Transverse colon (tissue), 4 donors: ENCODE measurements at regions not wholly inside any gene's neighbourhood (a gene's known extent, or its start where the extent isn't known, plus 50 kb on each side); places are given as distances from the start of the nearest gene placed in this dataset.

Source experiments
- DNase-seq: peaks from one replicate; pipeline ENCODE4 v3.0.0-alpha.2; 2019
- H3K27ac ChIP-seq, 4 donors: fragments of 200-600 bp; sonication (generic); 2 replicates each; pipeline ENCODE4 v1.5.1; 2016 to 2018; ENCODE audit warnings: inconsistent platforms in 4 of 4
- H3K27me3 ChIP-seq: fragments of 200-600 bp; sonication (generic); 2 replicates; pipeline ENCODE4 v1.5.1; 2017; ENCODE audit warnings: inconsistent platforms
- H3K36me3 ChIP-seq, 4 donors: fragments of 200-600 bp; sonication (generic); 2 replicates each; pipeline ENCODE4 v1.5.1; 2017 to 2019; ENCODE audit warnings: inconsistent platforms in 4 of 4
- H3K4me1 ChIP-seq, 4 donors: fragments of 200-600 bp; sonication (generic); 2 replicates each; pipeline ENCODE4 v1.5.1; 2017 to 2020; ENCODE audit warnings: inconsistent platforms in 4 of 4
- H3K4me3 ChIP-seq, 4 donors: fragments of 200-600 bp; sonication (generic); 1 replicate in 1 of 4; 2 replicates in 3 of 4; pipeline versions ENCODE4 v1.5.1 to v1.6.1; 2017 to 2019; ENCODE audit warnings: inconsistent platforms in 4 of 4
- H3K9me3 ChIP-seq, 2 donors: fragments of 200-600 bp; sonication (generic); 2 replicates each; pipeline ENCODE4 v1.5.1; 2017 to 2019; ENCODE audit warnings: inconsistent platforms in 2 of 2
- EP300 ChIP-seq: sonication (generic); formaldehyde crosslinking; IDR thresholded peaks from one replicate; pipeline ENCODE4 v1.6.1; 2017; ENCODE audit warnings: antibody characterized with exemption, low read depth
- POLR2A ChIP-seq: fragments of 450-650 bp; IDR thresholded peaks from one replicate; pipeline ENCODE4 v1.6.1; 2016; ENCODE audit warnings: antibody characterized with exemption, mild to moderate bottlenecking, moderate library complexity
- POLR2AphosphoS5 ChIP-seq, 3 donors: sonication (generic); formaldehyde crosslinking; IDR thresholded peaks; one replicate each; pipeline ENCODE4 v1.6.1; 2016; ENCODE audit warnings: antibody characterized with exemption in 3 of 3
- WGBS, 2 donors: methylation state at CpG; one replicate each; pipeline ENCODE4 v1.1.5; 2018; ENCODE audit warnings: low coverage in 1 of 2; 5-methylcytosine and 5-hydroxymethylcytosine counted together
- in situ Hi-C, 4 donors: fragments of 200-750 bp; cut with MboI; loops; one replicate each; pipeline versions ENCODE4 v1.15.0 to v1.15.1; 2017; ENCODE audit warnings: low sequenced_read_pairs in 3 of 4, low pct_ligation_motif_present in 1 of 4, low pct_unique_long_range_greater_than_20kb in 1 of 4
- intact Hi-C: fragments of 100-400 bp; cut with DNase I; formaldehyde crosslinking; loops from one replicate; pipeline ENCODE4 v1.15.1; 2023; ENCODE audit warnings: low total_unique reads
- TF ChIP-seq, protein P1 (sequence below), 5 experiments: fragments of 200-600 bp in 3 of 5; fragments of 450-650 bp in 2 of 5; sonication (generic) in 3 of 5; IDR thresholded peaks; 1 replicate in 2 of 5; 2 replicates in 3 of 5; pipeline ENCODE4 v1.5.1; 2016 to 2017; ENCODE audit warnings: antibody characterized with exemption in 5 of 5, inconsistent platforms in 3 of 5, mild to moderate bottlenecking in 2 of 5, moderate library complexity in 1 of 5

DNA sequence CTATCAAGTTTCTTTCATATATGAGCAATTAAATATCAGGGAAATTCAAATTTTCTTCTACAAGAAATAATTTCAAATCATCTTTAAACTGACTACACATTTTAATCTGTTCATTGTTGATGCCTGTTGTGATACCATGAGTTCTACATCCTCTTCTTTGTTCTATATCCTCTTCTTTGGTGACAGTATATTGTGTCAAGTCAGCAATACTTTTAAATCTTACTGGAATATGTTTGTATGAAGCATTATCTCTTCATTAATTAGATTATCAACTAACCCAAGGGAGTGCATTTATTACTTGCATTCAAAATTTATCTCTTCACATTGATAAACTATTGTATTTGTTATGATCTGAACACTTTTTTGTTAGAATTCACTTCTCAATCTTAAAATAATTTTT is 275.0 kb upstream of the INTU start:
- Histone ChIP-seq H3K27ac (no peak overlapping the region), H3K4me1 (no peaks in the 10 kb centered on the region), H3K4me3 (no peak overlapping the region), H3K36me3 (no peaks in the 10 kb centered on the region), H3K27me3 (no peaks in the 10 kb centered on the region), H3K9me3 (no peaks in the 10 kb centered on the region)
- in situ Hi-C loops: loop anchor here in 1 of 4 donors (25.0 kb wide), 1 partner anchor 105 kb away; no protein-coding TSS in a partner anchor
- TF ChIP-seq POLR2AphosphoS5 (IDR thresholded peaks at IDR 0.05): no peak
- TF ChIP-seq, protein P1, sequence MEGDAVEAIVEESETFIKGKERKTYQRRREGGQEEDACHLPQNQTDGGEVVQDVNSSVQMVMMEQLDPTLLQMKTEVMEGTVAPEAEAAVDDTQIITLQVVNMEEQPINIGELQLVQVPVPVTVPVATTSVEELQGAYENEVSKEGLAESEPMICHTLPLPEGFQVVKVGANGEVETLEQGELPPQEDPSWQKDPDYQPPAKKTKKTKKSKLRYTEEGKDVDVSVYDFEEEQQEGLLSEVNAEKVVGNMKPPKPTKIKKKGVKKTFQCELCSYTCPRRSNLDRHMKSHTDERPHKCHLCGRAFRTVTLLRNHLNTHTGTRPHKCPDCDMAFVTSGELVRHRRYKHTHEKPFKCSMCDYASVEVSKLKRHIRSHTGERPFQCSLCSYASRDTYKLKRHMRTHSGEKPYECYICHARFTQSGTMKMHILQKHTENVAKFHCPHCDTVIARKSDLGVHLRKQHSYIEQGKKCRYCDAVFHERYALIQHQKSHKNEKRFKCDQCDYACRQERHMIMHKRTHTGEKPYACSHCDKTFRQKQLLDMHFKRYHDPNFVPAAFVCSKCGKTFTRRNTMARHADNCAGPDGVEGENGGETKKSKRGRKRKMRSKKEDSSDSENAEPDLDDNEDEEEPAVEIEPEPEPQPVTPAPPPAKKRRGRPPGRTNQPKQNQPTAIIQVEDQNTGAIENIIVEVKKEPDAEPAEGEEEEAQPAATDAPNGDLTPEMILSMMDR (IDR thresholded peaks at IDR 0.05): no peak
- no peak for TF ChIP-seq EP300
- TF ChIP-seq POLR2A: no peak
- intact Hi-C loops: loop anchor here (1.0 kb wide), 1 partner anchor 10 kb away; no protein-coding TSS in a partner anchor
- DNase-seq: no peak

DNA sequence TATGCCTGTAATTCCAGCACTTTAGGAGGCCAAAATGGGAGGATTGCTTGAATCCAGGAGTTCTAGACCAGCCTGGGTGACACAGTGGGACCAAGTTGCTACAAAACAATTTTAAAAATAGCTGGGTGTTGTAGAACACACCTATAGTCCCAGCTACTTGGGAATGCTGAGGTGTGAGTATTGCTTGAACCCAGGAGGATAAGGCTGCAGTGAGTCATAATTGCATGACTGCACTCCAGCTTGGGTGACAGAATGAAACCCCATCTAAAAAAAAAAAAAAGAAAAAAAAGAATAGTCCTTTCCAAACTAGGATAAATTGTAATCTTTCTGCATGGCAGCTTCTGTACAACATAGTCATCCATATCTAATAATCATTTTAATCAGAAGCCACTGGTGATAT is 270.1 kb upstream of the INTU start:
- no peaks in the 10 kb centered on the region for H3K27me3 ChIP-seq
- H3K27ac ChIP-seq: no peak overlapping the region
- DNase-seq: no peak
- no peaks in the 10 kb centered on the region for H3K36me3 ChIP-seq
- H3K4me3 ChIP-seq: no peak overlapping the region
- intact Hi-C loops (no loop called here), in situ Hi-C loops (loop anchor here in 1 of 4 donors (25.0 kb wide), 1 partner anchor 100 kb away; no protein-coding TSS in a partner anchor)
- H3K4me1 ChIP-seq: no peaks in the 10 kb centered on the region
- no peak for TF ChIP-seq EP300
- TF ChIP-seq POLR2A: no peak
- TF ChIP-seq POLR2AphosphoS5 (IDR thresholded peaks at IDR 0.05): no peak
- TF ChIP-seq, protein P1 (IDR thresholded peaks at IDR 0.05): no peak
- no peaks in the 10 kb centered on the region for H3K9me3 ChIP-seq

DNA sequence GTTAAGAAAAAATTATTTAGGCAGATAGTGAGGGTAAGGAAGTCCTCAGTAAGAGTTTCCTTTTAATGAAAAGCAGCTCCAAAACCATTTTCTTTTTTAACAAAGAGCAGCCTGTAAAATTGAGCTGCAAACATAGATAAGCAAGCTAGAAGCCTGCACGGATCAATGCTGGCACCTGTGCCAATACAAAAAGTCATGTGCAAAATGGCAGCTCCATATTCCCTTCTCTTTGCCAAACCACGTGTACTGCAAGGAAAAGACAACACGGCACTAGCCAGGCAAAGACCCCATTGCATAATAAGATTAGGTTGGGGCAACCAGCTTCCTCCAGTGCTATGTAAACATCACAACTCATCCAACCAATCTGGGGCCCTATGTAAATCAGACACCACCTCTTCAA is 268.4 kb upstream of the INTU start:
- intact Hi-C loops: no loop called here
- no peak for DNase-seq
- Histone ChIP-seq H3K9me3 (no peaks in the 10 kb centered on the region), H3K27ac (no peak overlapping the region), H3K4me1 (no peaks in the 10 kb centered on the region), H3K4me3 (no peak overlapping the region), H3K27me3 (no peaks in the 10 kb centered on the region), H3K36me3 (no peaks in the 10 kb centered on the region)
- no peak for TF ChIP-seq POLR2A
- TF ChIP-seq POLR2AphosphoS5 (IDR thresholded peaks at IDR 0.05): no peak
- TF ChIP-seq EP300: no peak
- TF ChIP-seq, protein P1 (IDR thresholded peaks at IDR 0.05): no peak
- 68 to 71% methylated on average over 3 of the region's 3 CpGs for WGBS, 2 donors
- in situ Hi-C loops: loop anchor here in 1 of 4 donors (25.0 kb wide), 1 partner anchor 98 kb away; no protein-coding TSS in a partner anchor

DNA sequence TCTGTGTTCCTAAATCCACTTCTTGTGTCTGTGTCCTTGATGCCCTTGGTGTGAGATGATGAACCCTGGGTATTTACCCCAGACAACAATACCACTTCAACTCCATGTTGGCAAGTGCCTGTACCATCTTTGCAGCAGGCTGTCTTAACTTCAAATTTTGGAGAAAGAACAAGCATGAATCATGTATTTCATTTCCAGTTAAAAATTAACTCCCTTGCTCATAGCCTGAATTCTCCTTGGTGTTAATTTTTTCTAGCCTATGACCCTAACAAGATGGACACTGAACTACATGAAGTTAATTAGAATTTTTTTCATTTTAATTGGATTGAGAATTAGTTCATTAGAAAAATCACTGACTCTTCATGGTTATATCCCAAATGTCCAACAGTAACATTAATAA is 267.8 kb upstream of the INTU start:
- no peaks in the 10 kb centered on the region for H3K4me1 ChIP-seq
- intact Hi-C loops (no loop called here), in situ Hi-C loops (loop anchor here in 1 of 4 donors (25.0 kb wide), 1 partner anchor 97 kb away; no protein-coding TSS in a partner anchor)
- H3K27ac ChIP-seq: no peak overlapping the region
- no peaks in the 10 kb centered on the region for H3K9me3 ChIP-seq
- TF ChIP-seq, protein P1 (IDR thresholded peaks at IDR 0.05): no peak
- TF ChIP-seq POLR2A: no peak
- H3K4me3 ChIP-seq: no peak overlapping the region
- H3K27me3 ChIP-seq: no peaks in the 10 kb centered on the region
- DNase-seq: no peak
- no peaks in the 10 kb centered on the region for H3K36me3 ChIP-seq
